ACHN (cell line): ENCODE measurements at regions not wholly inside any gene's neighbourhood (a gene's known extent, or its start where the extent isn't known, plus 50 kb on each side); places are given as distances from the start of the nearest gene placed in this dataset.

Experiments
- DNase-seq: peaks from one replicate; pipeline ENCODE4 v3.0.0-alpha.2; 2015
- in situ Hi-C: cut with HindIII; loops from 2 replicates; pipeline ENCODE4 v1.10.0; 2017; ENCODE audit warnings: low sequenced_read_pairs, low pct_ligation_motif_present, low pct_unique_long_range_greater_than_20kb

DNA sequence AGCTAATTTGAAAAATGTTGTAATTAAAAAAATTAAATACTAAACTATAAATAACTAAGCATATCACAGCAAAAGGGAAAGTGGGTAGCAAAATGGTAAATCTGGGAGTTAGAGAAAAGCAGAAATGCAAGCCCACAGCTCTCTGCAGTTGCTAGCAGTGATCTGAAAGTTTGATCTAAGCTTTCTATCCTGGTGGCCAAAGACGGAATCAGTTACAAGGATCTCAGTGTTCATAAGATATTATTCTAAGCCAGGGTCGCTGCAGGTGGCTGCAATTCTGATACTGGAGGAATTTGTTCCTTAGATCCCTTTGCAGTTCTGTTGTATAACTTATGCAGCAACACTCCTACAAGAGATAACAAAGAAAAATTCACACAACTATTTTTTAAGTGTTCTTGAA, 363.7 kb downstream of the SETD4 start:
- in situ Hi-C loops, result no loop called here
- no peak for DNase-seq

DNA sequence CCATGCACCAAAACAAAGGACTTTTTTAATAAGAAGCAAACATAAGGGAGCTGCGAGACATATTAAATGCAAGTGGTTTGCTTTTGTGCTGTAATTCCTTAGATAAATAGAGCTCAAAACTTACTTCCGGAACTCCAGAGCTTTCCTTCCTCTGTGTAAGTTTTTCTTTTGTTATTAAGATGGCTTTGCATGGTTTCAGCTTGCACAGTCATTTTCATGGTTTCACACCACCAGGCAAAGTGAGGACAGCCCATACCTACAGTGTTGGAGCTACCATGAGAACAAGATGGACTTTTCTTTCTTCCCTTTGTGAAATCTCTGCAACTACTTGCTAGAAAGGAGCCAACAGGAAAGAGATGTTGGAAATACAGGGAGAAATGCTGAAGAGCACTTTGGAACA, 368.0 kb downstream of the SETD4 start:
- no peak for DNase-seq
- in situ Hi-C loops, result no loop called here

DNA sequence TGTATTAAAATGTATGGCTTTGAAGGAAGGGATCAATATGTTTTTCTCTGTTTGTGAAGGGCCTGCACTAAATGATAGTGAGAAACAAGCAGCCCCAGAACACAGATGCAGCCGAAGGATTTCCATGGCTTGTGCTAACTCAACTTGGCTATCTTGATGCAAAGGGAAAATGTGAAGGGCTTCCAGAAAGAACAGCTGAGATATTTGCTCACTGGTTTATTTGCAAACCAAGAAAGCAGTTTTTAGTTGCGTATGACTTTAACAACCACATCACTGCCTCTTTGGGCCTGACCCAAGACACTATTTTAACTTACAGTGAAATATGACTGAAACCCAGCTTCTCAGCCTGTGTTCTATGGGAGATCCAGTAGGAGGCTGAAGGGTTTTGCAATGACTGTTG, 369.9 kb downstream of the SETD4 start:
- no peak for DNase-seq
- in situ Hi-C loops, result no loop called here

DNA sequence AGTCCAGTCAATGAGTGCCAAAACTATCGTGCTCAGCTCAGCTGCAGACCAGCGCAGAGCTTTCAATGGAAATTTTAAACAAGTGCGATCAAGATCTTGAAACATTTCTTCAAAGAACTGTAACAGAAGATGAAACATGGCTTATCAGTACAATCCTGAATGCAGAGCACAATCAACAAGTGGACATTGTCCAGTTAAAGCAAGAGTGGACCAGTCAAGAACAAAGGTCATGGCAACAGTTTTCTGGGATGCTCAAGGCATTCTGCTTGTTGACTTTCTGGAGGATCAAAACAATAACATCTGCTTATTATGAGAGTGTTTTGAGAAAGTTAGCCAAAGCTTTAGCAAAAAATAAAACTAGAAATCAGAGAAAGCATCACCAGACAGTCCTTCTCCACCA, 374.2 kb downstream of the SETD4 start:
- DNase-seq, result no peak
- in situ Hi-C loops, result no loop called here

DNA sequence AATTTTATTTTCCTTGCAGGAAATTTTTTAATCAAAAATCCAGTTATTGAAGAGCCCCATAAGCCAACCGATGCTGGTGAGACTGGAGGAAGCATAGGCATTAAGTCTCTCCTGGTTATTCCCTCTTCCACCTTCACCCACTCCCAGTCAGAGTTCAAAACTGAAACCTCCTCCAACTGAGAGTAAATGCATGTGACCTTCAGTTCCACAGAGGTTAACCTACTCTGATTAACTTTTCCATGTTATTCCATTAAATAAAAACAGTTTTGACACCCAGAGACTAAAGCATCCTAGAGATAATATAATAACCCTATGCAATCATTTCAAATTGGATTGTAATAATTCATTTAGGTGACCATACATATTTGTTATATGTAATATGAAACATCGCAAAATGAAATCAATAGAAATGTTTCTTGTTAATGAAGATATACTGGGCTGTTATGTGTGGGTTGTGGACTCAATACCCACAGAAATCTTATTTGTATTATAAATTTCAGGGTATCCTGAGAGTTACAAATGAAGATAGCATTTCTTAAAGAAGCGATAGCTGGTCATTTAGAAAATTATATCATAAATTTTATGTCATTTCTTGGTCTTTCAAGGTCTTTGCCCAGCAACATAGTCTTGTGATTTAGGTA, 376.5 kb downstream of the SETD4 start:
- in situ Hi-C loops, result no loop called here
- DNase-seq, result no peak

DNA sequence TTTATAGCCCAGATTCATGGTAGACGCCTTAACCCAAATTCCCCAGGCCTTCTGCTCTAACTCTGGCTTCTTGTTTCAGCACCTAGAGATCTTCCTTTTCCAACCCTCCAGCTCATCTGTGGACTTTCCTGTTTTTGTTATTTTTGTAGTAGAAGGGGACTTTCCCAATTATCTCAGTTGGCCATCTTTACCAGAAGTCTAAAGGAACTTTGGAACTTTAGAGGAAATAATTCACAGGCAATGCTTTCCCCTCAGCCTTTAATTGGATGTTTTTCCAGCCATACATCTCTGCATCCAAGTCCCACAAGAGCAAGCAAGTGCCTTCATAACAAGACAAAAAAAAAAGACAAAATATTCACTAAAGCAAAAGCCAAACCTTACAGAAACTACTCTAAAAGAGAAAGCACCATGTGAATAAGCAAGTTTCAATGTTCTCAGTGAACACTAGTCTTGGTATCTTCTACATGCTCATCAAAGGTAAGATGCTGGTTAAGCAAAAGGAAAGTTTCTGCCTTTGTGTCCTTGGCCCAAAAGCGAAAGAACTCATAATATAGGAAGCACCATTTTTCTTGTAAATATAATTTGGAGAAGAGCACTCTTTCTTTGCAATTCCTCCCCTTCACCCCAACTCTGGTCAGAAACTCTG, 377.3 kb downstream of the SETD4 start:
- DNase-seq, result no peak

DNA sequence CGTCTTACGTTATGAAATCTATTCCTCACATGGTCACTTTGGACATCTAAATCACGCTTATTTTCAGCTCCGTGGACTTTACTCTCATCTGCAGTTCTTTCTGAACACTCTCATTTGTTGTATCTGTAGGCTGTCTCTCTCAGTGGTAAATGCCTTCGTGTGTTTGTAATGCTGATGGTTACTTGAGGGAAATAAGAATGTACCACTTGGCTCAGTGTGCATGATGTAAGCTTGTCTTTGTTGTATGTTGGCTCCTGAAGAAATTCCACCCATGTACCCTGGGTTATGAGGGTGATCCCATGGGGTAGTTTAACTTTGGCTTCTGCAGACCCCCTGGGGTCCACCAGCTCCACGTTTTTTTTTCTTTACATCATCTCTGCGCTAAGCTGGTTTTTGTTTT, 378.4 kb downstream of the SETD4 start:
- in situ Hi-C loops, result no loop called here
- no peak for DNase-seq

More for the DNA sequence above, 377.3 kb downstream of the SETD4 start:
- in situ Hi-C loops, result no loop called here

DNA sequence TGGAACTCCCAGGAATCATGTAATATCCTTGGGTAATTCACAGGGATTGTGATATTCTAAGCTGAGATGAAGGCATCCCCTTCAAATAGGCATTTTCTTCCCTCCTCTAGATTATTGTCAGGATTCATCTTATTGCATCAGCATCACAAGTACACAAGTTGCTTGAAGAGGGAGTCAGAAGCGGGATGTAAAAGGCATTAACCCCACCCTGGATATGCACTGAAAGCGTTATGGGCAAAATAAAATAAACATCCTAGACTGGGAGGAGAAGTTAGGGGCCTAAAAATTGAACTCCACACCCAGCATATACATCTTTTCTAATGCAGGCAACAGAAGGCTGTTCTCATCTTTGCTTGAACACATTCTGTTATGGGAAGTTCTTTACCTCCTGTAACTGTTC, 381.2 kb downstream of the SETD4 start:
- in situ Hi-C loops, result no loop called here
- no peak for DNase-seq

DNA sequence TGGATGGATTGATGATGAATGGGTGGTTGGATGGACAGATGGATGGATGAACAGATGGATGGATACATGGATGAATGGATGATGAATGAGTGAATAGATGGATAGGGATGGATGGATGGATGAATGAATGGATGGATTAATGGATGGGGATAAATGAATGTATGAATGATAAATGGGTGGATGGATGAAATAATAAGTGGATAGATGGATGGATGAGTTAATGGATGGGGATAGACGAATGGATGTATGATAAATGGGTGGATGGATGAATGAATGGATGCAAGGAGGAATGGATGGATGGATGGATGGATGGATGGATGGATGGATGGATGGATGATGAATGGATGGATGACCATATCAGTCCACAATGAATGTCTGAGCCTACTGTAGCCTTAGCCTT, 381.9 kb downstream of the SETD4 start:
- in situ Hi-C loops, result no loop called here
- DNase-seq, result no peak

DNA sequence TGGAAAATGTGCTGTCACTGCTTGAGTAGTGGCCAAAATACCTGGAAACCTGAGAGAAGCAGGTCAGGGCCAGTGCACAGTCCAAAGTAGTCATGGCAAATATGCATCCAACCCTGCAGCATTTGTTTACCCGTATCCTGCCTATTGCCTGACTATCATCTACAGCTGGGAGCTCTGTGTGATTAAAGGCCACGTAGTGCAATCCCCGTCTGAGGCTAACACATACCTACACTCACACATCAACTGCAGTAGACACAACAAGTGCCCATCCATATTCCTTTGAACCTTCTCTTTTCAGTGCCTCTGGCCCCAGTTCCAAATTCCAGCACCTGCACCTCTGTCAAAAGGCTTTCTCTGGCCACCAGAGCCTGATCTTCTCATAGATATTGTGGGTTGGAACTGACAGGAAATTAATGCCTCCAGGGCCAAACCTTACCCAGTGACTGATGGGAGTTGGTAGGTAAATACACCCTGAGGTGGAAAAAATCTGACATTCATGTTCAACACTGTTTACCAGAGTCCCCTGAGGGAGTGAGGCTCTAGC, 383.0 kb downstream of the SETD4 start:
- DNase-seq, result no peak
- in situ Hi-C loops, result no loop called here

DNA sequence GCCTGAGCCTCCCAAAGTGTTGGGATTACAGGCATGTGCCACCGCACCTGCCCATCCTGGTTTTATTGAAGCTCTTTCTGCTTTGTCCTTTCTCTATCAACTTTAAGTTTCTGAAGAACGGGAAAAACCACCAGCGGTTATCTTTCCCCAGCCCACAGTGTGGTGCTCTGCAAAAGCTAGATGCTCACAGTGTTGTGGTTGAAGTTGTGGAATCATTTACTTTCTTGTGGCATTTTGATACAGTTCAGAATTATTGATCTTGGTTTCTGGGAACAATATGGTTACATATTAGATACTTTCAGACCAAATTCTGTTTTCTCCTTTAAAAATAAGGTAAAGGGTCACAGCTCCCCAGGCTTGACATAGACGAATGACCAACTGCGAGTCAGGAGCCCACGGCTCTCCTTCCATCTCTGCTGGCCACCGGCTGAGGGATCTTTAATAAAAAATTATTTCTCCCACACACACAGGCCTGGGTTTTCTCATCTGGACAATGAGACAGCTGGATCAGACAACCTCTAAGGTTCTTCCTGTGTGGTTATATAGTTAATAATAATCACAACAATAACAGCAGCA, 385.3 kb downstream of the SETD4 start:
- in situ Hi-C loops, result no loop called here
- DNase-seq, result no peak

DNA sequence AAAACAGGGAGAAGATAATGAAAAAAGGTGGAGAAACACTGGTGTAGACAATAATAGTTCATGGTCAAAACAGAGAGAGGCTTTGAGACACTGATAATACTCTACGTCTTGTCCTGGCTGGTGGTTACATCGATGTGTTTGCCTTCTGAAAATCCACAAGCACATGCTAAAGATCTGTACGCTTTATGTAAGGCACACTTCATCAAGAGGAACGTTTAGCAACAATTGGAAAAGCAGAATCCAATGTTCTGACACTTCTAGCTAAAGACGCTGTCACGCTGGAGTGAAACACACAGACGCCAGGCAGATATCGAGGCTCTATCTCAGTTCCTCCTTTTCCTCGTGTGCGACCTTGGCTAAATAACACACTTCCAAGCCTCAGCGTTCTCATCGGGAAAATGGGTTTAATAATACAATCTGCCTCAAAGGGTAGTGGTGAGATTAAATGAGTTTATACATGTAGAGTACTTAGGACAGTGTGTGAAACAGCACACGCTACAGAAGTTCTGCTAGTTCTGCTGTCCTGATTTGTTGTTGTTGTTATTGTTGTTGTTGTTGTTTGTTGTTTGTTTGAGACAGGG, 386.1 kb downstream of the SETD4 start:
- no peak for DNase-seq
- in situ Hi-C loops, result no loop called here

DNA sequence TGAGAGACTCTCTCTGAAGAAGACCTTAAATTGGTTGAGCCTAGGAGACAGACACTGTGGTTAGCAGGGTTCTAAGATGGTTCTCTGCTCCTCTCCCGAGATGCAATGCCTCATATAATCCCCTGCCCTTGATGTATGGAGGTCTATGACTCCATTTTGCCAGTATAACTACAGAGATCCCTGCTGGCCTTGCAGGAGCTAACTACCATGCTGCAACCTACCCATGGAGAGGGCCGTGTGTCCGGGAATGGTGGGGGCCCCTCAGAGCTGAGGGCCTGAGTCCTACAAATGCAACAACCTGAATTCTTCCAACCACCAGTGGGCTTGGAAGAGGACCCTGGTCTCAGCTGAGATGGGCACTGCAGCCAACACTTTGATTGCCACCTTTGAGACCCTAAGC, 388.0 kb downstream of the SETD4 start:
- in situ Hi-C loops, result no loop called here
- no peak for DNase-seq

DNA sequence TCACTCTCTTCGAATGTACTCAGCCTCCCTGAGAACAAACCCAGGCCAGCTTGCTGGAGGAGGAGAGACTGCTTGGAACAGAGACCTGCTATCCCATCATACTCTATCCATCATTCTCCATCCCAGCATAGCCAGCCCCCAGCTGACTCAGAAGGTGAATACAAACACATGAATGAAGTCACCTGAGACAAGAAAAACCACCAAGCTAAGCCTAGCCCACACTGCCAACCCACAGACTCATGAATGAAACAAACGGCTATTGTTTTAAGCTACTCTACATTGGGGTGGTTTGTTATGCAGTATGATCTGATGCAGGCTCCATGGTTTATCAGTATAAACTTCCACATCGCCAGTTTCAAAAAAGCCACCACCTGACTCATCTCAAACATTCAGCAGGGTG, 395.6 kb downstream of the SETD4 start:
- no peak for DNase-seq
- in situ Hi-C loops, result no loop called here

DNA sequence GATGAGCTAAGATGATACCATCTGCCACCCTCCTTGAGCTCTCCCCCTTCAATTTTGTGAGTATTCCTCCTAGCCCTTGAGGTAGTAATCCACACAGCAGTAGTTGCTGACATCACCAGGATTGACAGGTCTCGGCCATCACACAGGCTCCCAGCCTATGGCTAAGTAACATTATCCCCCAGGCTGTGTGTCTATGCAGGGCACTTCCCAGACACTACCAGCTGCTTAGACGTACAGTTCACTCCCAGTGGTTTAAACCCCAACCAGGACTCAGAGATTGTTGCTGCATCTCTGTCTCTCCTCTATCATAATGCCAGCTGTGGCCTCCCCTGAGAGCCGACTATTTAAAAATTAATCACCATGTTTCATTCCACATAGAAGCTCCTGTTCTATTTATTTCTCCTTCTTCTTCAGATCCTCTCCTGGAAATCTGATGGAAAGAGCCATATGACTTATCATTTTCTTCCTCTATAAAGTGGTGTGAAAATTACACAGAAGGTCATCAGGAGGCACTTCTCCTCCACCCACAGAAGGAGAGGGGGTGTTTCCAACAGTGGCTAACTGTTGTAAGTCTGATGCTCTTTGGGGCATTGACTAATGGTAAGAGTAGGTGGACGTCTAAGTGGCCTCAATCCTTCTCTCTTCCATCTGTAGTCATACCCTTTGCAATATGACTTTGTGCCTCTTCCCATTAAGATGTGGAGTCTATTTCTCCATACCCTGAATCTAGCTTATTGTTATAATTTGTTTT, 396.3 kb downstream of the SETD4 start:
- no peak for DNase-seq
- in situ Hi-C loops, result no loop called here

DNA sequence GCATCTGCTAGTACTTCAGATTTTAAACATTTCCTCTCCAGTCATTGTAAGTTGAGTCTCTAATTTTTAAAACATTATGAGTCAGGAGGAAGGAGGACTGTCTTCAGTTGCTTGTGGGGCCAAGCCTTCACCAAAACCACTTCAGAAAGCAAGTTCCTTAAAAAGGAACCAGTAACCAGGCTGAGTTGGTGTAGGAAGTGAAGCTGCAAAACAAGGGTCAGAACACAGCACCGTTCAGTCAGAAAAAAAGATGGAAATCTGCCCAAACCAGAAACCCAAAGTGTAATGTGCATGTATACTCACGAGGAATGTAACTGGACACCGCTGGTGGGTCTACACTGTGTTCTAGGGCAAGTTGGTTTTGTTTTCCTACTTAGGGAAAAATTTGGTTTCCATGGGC, 402.1 kb downstream of the SETD4 start:
- DNase-seq, result no peak
- in situ Hi-C loops, result no loop called here

DNA sequence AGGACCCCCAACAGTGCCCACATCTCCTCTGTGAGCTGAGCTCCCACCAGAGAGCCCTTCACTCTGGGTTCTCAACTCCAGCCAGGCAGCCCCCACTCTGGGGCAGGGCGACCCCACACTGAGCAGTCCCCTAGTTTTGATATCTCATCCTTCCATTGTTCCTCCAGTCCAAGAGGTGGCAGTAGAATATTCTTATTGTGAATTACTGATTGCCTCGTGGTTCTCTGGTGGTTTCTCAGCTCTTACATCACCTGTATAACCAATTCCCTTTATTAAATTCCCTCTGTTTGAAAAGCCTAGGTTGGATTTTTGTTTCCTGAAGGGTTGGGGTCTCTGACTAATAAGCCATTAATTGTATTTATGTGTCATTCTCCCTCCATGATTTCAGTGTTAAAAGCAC, 407.5 kb downstream of the SETD4 start:
- no peak for DNase-seq
- in situ Hi-C loops, result no loop called here

DNA sequence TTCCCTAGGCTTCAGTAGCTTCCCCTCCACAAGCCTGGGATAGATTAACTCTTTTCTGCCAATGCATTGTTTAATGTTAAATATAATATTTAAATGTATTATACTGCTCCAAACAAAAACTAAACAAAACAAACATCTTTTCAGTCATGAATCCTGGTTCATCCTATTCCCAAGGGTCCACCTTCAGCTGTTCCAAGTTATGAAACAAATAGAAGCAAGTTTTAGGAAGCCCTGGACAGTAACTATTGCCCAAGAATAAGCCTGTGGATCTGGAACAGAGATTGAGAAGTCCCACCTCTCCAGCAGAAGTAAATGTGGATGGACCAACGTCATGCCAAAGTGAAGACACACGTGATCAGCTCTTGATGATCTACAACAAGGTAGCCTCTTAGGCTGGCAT, 408.1 kb downstream of the SETD4 start:
- no peak for DNase-seq
- in situ Hi-C loops, result no loop called here

DNA sequence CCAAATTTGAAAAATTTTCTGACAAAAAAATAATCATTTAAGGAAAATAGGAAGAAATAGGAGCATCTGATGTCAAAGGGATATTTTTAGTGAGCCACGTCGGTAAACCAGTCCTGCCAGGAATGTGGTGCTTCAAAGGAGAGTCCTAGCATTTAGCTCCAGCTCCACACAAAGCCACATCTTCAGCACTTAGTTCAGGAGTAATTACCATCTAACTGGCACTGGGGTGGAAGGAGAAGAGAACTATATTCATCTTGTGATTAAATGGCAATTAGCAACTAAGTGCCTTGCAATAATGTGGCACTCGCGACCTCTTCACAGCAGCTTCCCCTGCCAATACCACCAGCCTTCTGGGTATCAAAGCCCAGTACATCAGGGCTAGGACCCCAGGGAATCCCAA, 409.1 kb downstream of the SETD4 start:
- in situ Hi-C loops, result no loop called here

More for the DNA sequence above, 409.1 kb downstream of the SETD4 start:
- DNase-seq, result no peak
